ENCODE measurements at regions not wholly inside any gene's neighbourhood (a gene's known extent, or its start where the extent isn't known, plus 50 kb on each side); places are given as distances from the start of the nearest gene placed in this dataset.

GRCh38 chr21:19702726-19703125 lies 1295.5 kb upstream of the NCAM2 start:
- H3K36me3 ChIP-seq: no peaks in the 10 kb centered on the region
- WGBS, 2 donors (ENCODE audit: low coverage in 1 of 2): 0 to 33% methylated on average over 1 of the region's 1 CpG
- no peaks in the 10 kb centered on the region for H3K27me3 ChIP-seq
- H3K9me3 ChIP-seq: no peaks in the 10 kb centered on the region
- TF ChIP-seq POLR2AphosphoS5 (IDR thresholded peaks at IDR 0.05) (no peak), CTCF (IDR thresholded peaks at IDR 0.05) (no peak)
- H3K4me1 ChIP-seq: no peaks in the 10 kb centered on the region
- no peak for ATAC-seq
- no peak overlapping the region for H3K27ac ChIP-seq
- H3K4me3 ChIP-seq: no peak overlapping the region

DNA sequence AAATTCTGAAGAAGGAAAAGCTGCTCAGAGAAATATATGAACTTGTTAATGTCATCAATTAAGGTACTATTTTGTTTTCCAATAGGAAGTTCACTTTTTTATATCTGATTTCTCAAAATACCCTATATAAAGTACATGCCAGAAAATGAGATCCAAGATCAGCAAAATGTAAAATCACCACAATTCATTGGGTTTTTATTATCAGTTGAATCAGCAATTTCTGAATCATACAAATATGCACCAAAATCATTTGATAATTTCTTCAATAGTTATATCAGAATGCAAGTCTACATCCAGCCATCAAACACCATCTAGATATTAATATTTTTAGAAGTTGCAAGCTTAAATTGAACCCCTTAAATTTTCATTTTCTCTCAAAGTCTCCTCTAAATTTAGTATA lies 1293.4 kb upstream of the NCAM2 start:
- no peak for ATAC-seq
- TF ChIP-seq CTCF (IDR thresholded peaks at IDR 0.05) (no peak), POLR2A (IDR thresholded peaks at IDR 0.05) (no peak), EP300 (IDR thresholded peaks at IDR 0.05) (no peak), POLR2AphosphoS5 (IDR thresholded peaks at IDR 0.05) (no peak)

GRCh38 chr21:19712441-19712840 lies 1285.8 kb upstream of the NCAM2 start:
- H3K27ac ChIP-seq: no peak overlapping the region
- WGBS, 2 donors (ENCODE audit: low coverage in 1 of 2): 75 to 80% methylated on average over 3 of the region's 3 CpGs
- TF ChIP-seq POLR2AphosphoS5 (IDR thresholded peaks at IDR 0.05) (no peak), EP300 (IDR thresholded peaks at IDR 0.05) (no peak), CTCF (IDR thresholded peaks at IDR 0.05) (no peak), POLR2A (IDR thresholded peaks at IDR 0.05) (no peak)
- no peaks in the 10 kb centered on the region for H3K4me1 ChIP-seq
- no peaks in the 10 kb centered on the region for H3K27me3 ChIP-seq
- no peak overlapping the region for H3K4me3 ChIP-seq
- no peaks in the 10 kb centered on the region for H3K36me3 ChIP-seq
- no peak for ATAC-seq
- no peaks in the 10 kb centered on the region for H3K9me3 ChIP-seq

More for the DNA sequence above, 1293.4 kb upstream of the NCAM2 start:
- no peak overlapping the region for H3K4me3 ChIP-seq
- no peak overlapping the region for H3K27ac ChIP-seq
- H3K27me3 ChIP-seq: no peaks in the 10 kb centered on the region
- H3K4me1 ChIP-seq: no peaks in the 10 kb centered on the region
- no peaks in the 10 kb centered on the region for H3K36me3 ChIP-seq
- H3K9me3 ChIP-seq: no peaks in the 10 kb centered on the region

DNA sequence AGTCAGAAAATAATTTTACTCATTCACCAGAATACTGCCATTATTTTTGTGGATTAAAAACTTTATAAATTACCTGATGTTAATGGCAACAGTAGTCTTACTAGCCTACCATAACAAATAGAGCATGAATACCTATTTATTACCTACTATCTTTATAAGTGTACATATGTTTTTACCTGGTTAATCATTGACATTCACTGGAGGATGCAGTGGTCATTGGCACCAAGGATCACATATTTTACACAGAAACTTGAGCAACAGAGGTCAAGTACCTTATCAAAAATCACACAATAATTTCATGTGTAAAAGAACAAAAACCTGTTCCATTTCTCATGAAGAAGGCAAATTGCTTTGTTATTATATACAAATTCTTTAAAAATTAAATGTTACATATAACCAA lies 1284.9 kb upstream of the NCAM2 start:
- H3K9me3 ChIP-seq: no peaks in the 10 kb centered on the region
- no peaks in the 10 kb centered on the region for H3K4me1 ChIP-seq
- TF ChIP-seq CTCF (IDR thresholded peaks at IDR 0.05) (no peak), POLR2A (IDR thresholded peaks at IDR 0.05) (no peak), POLR2AphosphoS5 (IDR thresholded peaks at IDR 0.05) (no peak), EP300 (IDR thresholded peaks at IDR 0.05) (no peak)
- H3K27me3 ChIP-seq: no peaks in the 10 kb centered on the region
- H3K36me3 ChIP-seq: no peaks in the 10 kb centered on the region
- no peak for ATAC-seq
- H3K27ac ChIP-seq: no peak overlapping the region
- no peak overlapping the region for H3K4me3 ChIP-seq

DNA sequence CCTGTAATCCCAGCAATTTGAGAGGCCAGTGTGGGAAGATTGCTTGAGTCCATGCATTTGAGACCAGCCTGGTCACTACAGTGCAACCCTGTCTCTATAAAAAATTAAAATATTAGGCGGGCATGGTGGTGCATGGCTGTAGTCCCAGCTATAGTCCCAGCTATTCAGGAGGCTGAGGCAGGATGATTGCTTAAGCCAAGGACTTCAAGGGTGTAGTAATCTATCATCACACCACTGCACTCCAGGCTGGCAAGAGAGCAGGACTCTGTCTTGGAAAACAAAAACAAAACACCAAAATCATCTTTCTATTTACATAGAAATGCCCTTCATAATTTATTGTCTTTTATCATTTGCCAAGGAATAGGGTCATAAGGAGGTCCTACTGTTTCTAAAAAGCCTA lies 1274.1 kb upstream of the NCAM2 start:
- no peaks in the 10 kb centered on the region for H3K4me1 ChIP-seq
- ATAC-seq: no peak
- H3K9me3 ChIP-seq: no peaks in the 10 kb centered on the region
- no peak overlapping the region for H3K4me3 ChIP-seq
- TF ChIP-seq POLR2A (IDR thresholded peaks at IDR 0.05): no peak
- no peak for TF ChIP-seq EP300 (IDR thresholded peaks at IDR 0.05)
- no peak for TF ChIP-seq POLR2AphosphoS5 (IDR thresholded peaks at IDR 0.05)
- H3K27me3 ChIP-seq: no peaks in the 10 kb centered on the region
- no peak overlapping the region for H3K27ac ChIP-seq
- 100% methylated on average over 1 of the region's 1 CpG; no CpG with 5 or more reads in 1 of the 2 donors for WGBS, 2 donors (ENCODE audit: low coverage in 1 of 2)
- no peaks in the 10 kb centered on the region for H3K36me3 ChIP-seq

DNA sequence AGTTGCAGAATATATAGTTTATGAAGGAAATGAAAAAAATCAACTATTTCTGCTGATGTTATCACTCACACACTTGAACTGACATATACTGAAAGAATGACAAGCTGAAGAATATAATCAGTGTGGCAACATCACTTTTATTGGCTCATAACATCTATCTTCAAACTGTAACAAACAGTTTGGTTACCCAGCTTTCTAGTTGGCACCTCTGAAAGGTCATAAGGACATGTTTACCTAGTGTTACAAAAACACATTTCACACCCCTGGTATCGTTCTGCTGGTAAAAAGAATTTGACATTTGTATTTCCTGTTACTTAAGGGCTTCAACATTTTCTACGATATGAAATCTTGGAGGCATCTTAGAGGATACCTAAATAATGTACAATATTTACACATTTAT lies 1267.0 kb upstream of the NCAM2 start:
- 9 to 23% methylated on average over 2 of the region's 2 CpGs for WGBS, 2 donors (ENCODE audit: low coverage in 1 of 2)
- ATAC-seq: no peak
- Histone ChIP-seq H3K27me3 (no peaks in the 10 kb centered on the region), H3K9me3 (no peaks in the 10 kb centered on the region), H3K4me1 (no peaks in the 10 kb centered on the region), H3K27ac (no peak overlapping the region), H3K4me3 (no peak overlapping the region), H3K36me3 (no peaks in the 10 kb centered on the region)
- TF ChIP-seq POLR2A (IDR thresholded peaks at IDR 0.05): no peak

All from gastroesophageal sphincter (tissue), 4 donors.